ENCODE measurements at regions not wholly inside any gene's neighbourhood (a gene's known extent, or its start where the extent isn't known, plus 50 kb on each side); places are given as distances from the start of the nearest gene placed in this dataset.

DNA sequence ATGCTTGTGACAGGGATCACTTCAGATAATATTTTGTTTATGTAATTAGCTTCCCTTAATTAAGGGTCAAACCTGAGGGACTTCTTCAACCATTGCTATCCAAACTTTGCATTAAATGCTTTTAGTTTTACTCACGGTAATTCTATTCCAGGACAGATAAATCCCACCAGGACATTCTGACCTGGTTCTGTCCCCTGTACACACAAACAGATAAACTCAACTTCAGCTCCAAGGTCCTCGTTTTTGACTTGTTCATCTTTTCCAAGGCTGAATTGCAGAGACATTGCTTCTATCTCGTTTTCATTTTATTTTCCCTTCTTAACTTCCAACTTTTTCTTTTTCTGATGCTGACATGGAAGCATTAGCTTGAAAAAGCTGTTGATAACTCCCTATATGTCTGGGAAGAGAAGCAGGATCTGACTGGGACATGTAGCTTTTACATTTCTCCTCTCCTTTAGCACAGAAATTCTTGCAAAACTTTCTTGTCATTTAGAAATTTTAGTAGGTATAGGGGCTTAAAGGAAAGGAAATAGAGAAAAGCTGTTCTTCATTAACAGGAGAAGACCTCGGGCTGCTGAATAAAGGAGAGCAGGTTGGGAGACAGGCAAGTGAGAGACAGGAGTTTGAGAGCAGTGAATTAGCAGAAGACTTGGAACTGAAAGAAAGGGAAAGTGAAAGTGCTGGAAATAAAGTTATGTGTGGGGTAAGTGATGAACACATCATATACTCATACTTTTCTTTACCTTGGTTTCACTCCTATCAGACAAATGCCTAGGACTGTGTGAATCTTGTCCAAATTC, 231.7 kb upstream of the B3GALT2 start:
- in situ Hi-C loops (cut with HindIII; ENCODE audit: low pct_unique_long_range_greater_than_20kb, low sequenced_read_pairs), result no loop called here
- peak; percentile 29 for DNase-seq (ENCODE audit: low read depth, low spot score)

- in situ Hi-C loops (cut with HindIII; ENCODE audit: low pct_unique_long_range_greater_than_20kb, low sequenced_read_pairs), result no loop called here
- DNase-seq (ENCODE audit: low read depth, low spot score), result peak; percentile 43
These were observed 231.0 kb upstream of the B3GALT2 start for GRCh38 chr1:193417403-193417802.

GRCh38 chr1:193416226-193417024, 230.0 kb upstream of the B3GALT2 start:
- in situ Hi-C loops (cut with HindIII; ENCODE audit: low pct_unique_long_range_greater_than_20kb, low sequenced_read_pairs), result no loop called here

DNA sequence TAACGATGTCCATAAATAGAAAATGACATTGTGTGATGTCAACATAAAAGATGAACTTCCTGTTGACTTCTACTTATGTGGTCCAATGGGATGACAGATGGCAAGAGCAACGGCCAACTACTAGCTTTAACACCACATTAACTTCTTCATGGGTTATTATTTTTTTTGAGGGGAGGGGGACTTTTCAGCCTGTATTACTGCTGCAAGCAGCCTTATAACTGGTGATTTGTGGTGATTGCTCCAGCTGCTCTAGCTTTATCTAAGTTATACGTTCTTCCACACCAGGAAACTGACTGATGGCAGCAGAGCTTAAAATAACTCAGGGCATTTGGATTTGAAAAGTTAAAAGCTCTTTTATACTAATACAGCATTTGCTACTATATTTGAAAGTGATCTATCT, 228.8 kb upstream of the B3GALT2 start:
- DNase-seq (ENCODE audit: low read depth, low spot score), result no peak
- in situ Hi-C loops (cut with HindIII; ENCODE audit: low pct_unique_long_range_greater_than_20kb, low sequenced_read_pairs), result no loop called here

More at GRCh38 chr1:193416226-193417024, 230.0 kb upstream of the B3GALT2 start:
- no peak for DNase-seq (ENCODE audit: low read depth, low spot score)

DNA sequence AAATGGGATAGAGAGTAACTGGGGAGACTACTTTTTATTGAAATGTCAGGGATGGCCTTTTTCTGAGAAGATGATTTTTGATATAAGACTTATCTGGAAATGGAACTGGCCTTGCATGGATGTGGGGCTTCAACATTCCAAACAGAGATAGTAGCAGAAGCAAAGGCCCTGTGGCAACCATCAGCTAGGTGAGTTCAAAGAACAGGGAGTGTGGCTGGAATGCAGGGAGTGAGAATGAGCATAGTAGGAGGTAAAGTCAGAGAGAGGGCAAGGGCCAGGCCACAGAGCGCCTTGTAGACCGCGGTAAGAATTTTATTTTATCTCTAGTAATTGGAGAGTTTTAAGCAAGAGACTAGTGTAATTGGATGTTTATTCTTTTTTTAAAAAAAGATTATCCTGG, 227.0 kb upstream of the B3GALT2 start:
- no peak for DNase-seq (ENCODE audit: low read depth, low spot score)
- in situ Hi-C loops (cut with HindIII; ENCODE audit: low pct_unique_long_range_greater_than_20kb, low sequenced_read_pairs), result no loop called here

- in situ Hi-C loops (cut with HindIII; ENCODE audit: low pct_unique_long_range_greater_than_20kb, low sequenced_read_pairs), result no loop called here
- DNase-seq (ENCODE audit: low read depth, low spot score), result no peak
These were observed 226.3 kb upstream of the B3GALT2 start for GRCh38 chr1:193412748-193413147.

GRCh38 chr1:193411714-193412113, 225.3 kb upstream of the B3GALT2 start:
- in situ Hi-C loops (cut with HindIII; ENCODE audit: low pct_unique_long_range_greater_than_20kb, low sequenced_read_pairs), result no loop called here

GRCh38 chr1:193411215-193411614, 224.8 kb upstream of the B3GALT2 start:
- in situ Hi-C loops (cut with HindIII; ENCODE audit: low pct_unique_long_range_greater_than_20kb, low sequenced_read_pairs), result no loop called here

More at GRCh38 chr1:193411714-193412113, 225.3 kb upstream of the B3GALT2 start:
- DNase-seq (ENCODE audit: low read depth, low spot score), result no peak

GRCh38 chr1:193408782-193409293, 222.4 kb upstream of the B3GALT2 start:
- in situ Hi-C loops (cut with HindIII; ENCODE audit: low pct_unique_long_range_greater_than_20kb, low sequenced_read_pairs), result no loop called here
- no peak for DNase-seq (ENCODE audit: low read depth, low spot score)

More at GRCh38 chr1:193411215-193411614, 224.8 kb upstream of the B3GALT2 start:
- no peak for DNase-seq (ENCODE audit: low read depth, low spot score)

- DNase-seq (ENCODE audit: low read depth, low spot score), result peak; percentile 71
- in situ Hi-C loops (cut with HindIII; ENCODE audit: low pct_unique_long_range_greater_than_20kb, low sequenced_read_pairs), result no loop called here
These were observed 220.5 kb upstream of the B3GALT2 start for GRCh38 chr1:193406901-193407300.

DNA sequence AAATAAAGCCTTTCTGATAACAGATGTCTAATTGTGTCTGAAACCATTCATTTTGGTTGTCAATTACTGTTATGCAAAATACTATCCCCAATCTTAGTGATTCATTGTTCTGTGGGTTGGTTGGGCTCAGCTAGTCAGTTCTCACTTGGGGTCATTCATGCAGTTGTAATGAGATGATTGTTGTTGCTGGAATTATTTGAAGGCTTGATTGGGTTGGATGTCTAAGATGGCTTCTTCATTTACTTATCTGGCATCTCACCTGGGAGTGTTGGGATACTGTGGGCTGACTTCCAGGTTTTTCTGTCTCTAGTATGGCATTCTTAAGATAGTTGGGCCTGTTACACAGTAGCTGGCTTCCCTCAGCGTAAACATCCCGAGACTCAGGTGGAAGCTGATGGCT, 217.8 kb upstream of the B3GALT2 start:
- in situ Hi-C loops (cut with HindIII; ENCODE audit: low pct_unique_long_range_greater_than_20kb, low sequenced_read_pairs), result no loop called here
- DNase-seq (ENCODE audit: low read depth, low spot score), result no peak

DNA sequence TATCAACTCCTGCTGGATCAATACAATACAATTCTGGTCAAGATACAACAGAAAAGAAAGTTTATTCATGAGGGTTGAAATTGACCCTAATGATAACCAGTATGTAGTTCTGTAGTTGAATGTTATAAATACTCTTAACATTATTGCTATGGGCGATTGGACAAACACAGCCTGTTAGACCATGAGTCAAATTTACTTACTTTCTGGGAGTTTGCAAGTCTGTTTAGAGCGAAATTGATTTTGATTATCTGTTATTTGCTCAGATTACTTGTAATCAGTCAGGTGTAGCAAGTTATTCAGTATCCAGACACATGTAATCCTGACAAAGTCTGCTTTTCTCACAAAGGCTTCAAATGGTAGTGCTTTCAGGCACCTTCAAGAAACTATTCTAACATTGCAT, 216.6 kb upstream of the B3GALT2 start:
- no peak for DNase-seq (ENCODE audit: low read depth, low spot score)
- in situ Hi-C loops (cut with HindIII; ENCODE audit: low pct_unique_long_range_greater_than_20kb, low sequenced_read_pairs), result no loop called here

GRCh38 chr1:193402037-193402436, 215.6 kb upstream of the B3GALT2 start:
- in situ Hi-C loops (cut with HindIII; ENCODE audit: low pct_unique_long_range_greater_than_20kb, low sequenced_read_pairs), result no loop called here
- no peak for DNase-seq (ENCODE audit: low read depth, low spot score)

DNA sequence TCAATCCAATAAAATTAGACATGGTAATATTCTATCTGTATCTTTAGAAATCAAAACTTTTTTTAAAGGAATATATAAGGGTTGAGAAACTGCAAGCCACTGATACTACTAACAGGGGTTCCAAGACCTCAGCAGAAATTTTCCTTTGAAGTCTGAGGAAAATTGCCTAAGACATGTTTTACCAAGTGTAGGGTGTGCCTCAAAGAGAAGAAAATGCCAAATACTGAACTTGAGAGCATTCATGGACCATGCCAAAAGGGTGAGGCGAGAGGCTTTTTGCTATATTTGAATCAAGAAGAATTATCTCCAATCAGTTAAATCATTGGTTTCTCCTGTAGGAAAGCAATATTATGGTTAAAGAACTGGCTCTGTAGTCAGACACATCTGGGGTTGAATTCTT, 207.9 kb upstream of the B3GALT2 start:
- DNase-seq (ENCODE audit: low read depth, low spot score), result no peak
- in situ Hi-C loops (cut with HindIII; ENCODE audit: low pct_unique_long_range_greater_than_20kb, low sequenced_read_pairs), result no loop called here

GRCh38 chr1:193392686-193393085, 206.3 kb upstream of the B3GALT2 start:
- in situ Hi-C loops (cut with HindIII; ENCODE audit: low pct_unique_long_range_greater_than_20kb, low sequenced_read_pairs), result no loop called here
- DNase-seq (ENCODE audit: low read depth, low spot score), result no peak

DNA sequence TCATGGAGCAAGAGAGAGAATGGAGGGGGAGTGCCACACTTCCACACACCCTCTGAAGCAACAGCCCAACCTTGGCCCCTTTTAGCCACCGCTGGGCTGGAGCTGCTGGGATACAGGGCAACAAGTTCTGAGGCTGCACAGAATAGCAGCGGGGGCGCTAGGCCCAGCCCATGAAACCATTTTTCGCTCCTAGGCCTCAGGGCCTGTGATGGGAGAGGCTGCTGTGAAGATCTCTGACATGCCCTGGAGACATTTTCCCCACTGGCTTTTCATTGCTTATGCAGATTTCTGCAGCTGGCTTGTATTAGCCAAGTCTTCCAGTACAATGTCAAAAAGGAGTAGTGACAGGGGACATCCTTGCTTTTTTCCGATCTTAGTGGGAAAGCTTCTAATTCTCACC, 202.3 kb upstream of the B3GALT2 start:
- DNase-seq (ENCODE audit: low read depth, low spot score), result no peak
- in situ Hi-C loops (cut with HindIII; ENCODE audit: low pct_unique_long_range_greater_than_20kb, low sequenced_read_pairs), result no loop called here

DNA sequence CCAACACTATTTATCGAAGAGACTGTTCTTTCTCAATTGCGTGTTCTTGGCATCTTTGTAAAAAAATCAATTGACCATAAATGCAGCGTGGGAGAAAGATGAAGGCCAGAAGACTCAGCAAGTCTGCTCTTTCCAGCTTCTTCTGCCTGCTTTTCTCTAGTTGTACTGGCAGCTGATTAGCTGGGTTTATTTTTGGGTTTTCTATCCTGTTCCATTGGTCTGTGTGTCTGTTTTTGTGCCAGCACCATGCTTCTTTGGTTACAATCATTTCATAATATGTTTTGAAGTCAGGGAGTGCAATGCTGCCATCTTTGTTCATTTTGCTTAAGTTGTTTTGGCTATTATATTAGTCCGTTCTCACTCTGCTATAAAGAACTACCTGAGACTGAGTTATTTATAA, 201.8 kb upstream of the B3GALT2 start:
- in situ Hi-C loops (cut with HindIII; ENCODE audit: low pct_unique_long_range_greater_than_20kb, low sequenced_read_pairs), result no loop called here

GRCh38 chr1:193387406-193387805, 201.0 kb upstream of the B3GALT2 start:
- in situ Hi-C loops (cut with HindIII; ENCODE audit: low pct_unique_long_range_greater_than_20kb, low sequenced_read_pairs), result no loop called here
- no peak for DNase-seq (ENCODE audit: low read depth, low spot score)

More for the DNA sequence above, 201.8 kb upstream of the B3GALT2 start:
- no peak for DNase-seq (ENCODE audit: low read depth, low spot score)

All from SK-MEL-5 (cell line).